Astrocyte (in vitro differentiated cells and primary cell): ENCODE measurements at regions not wholly inside any gene's neighbourhood (a gene's known extent, or its start where the extent isn't known, plus 50 kb on each side); places are given as distances from the start of the nearest gene placed in this dataset.

ENCODE experiments used
- CTCF ChIP-seq: IDR thresholded peaks from 2 replicates; pipeline ENCODE4 v1.5.1; 2011; ENCODE audit warnings: low read depth, mild to moderate bottlenecking, inconsistent platforms, low read length, moderate library complexity; ENCODE audit not compliant: insufficient read depth
- EZH2 ChIP-seq: IDR thresholded peaks from 2 replicates; pipeline ENCODE4 v1.6.1; 2012; ENCODE audit warnings: mild to moderate bottlenecking, low read length, inconsistent platforms; ENCODE audit not compliant: insufficient read depth

- TF ChIP-seq CTCF, result no peak
- TF ChIP-seq EZH2, result no peak
These were observed 187.6 kb downstream of the NHLRC3 start for GRCh38 chr13:39225860-39226259.
